A673 (cell line): ENCODE measurements at regions not wholly inside any gene's neighbourhood (a gene's known extent, or its start where the extent isn't known, plus 50 kb on each side); places are given as distances from the start of the nearest gene placed in this dataset.

Experiments used
- BruUV-seq: library from RNA; stranded (reverse); fragments of 400-500 nt; replicated peaks from 2 replicates; lab custom pipeline; 2021; lab: Mats Ljungman, UMichigan
- CTCF ChIA-PET: fragments of 300-600 bp; sonication (Branson Sonifier 250); formaldehyde crosslinking; loops from one replicate; lab custom pipeline; 2022; ENCODE audit warnings: antibody characterized with exemption; lab: Charles Lee
- POLR2A ChIA-PET: fragments of 300-600 bp; sonication (Branson Sonifier 250); formaldehyde crosslinking; loops from one replicate; lab custom pipeline; 2022; ENCODE audit warnings: antibody characterized with exemption; ENCODE audit not compliant: low non-redundant PET; lab: Charles Lee
- DNase-seq: peaks from one replicate; pipeline ENCODE4 v3.0.0-alpha.2; 2015; ENCODE audit warnings: low spot score
- H3K27ac ChIP-seq: fragments of 200-600 bp; sonication (generic); 2 replicates; pipeline ENCODE4 v1.5.1; 2016; ENCODE audit warnings: mixed run types, low read depth, mild to moderate bottlenecking, mixed read lengths, antibody characterized with exemption, low read length; ENCODE audit not compliant: poor library complexity, severe bottlenecking
- H3K27me3 ChIP-seq: fragments of 200-600 bp; sonication (generic); replicated peaks from 2 replicates; pipeline ENCODE4 v1.6.1; 2017; ENCODE audit warnings: mixed run types, low read depth, mild to moderate bottlenecking, mixed read lengths, antibody characterized with exemption, low read length; ENCODE audit not compliant: insufficient read depth, poor library complexity
- H3K36me3 ChIP-seq: fragments of 200-600 bp; sonication (generic); 2 replicates; pipeline ENCODE4 v1.6.1; 2016; ENCODE audit warnings: mixed run types, mild to moderate bottlenecking, mixed read lengths, antibody characterized with exemption, low read length; ENCODE audit not compliant: insufficient read depth, poor library complexity, severe bottlenecking
- H3K4me1 ChIP-seq: fragments of 200-600 bp; sonication (generic); 2 replicates; pipeline ENCODE4 v1.6.1; 2017; ENCODE audit warnings: mixed run types, mild to moderate bottlenecking, mixed read lengths, antibody characterized with exemption, low read length; ENCODE audit not compliant: insufficient read depth, poor library complexity, severe bottlenecking
- H3K4me3 ChIP-seq: fragments of 200-600 bp; sonication (generic); 2 replicates; pipeline ENCODE4 v1.5.1; 2016; ENCODE audit warnings: low read depth, mixed run types, mild to moderate bottlenecking, mixed read lengths, low read length; ENCODE audit not compliant: poor library complexity, severe bottlenecking
- H3K9me3 ChIP-seq: fragments of 200-600 bp; sonication (generic); 2 replicates; pipeline ENCODE4 v1.6.1; 2016; ENCODE audit warnings: mixed run types, low read depth, mild to moderate bottlenecking, mixed read lengths, antibody characterized with exemption, low read length; ENCODE audit not compliant: poor library complexity, severe bottlenecking
- CTCF ChIP-seq: fragments of 300-800, 200-600 bp; sonication (generic); conservative IDR thresholded peaks from 2 replicates; pipeline ENCODE4 v1.5.1; 2017; ENCODE audit warnings: low read depth, mild to moderate bottlenecking, antibody characterized with exemption, low read length, moderate library complexity, mixed read lengths
- EZH2 ChIP-seq: fragments of 200-600 bp; sonication (generic); IDR thresholded peaks from 2 replicates; pipeline ENCODE4 v1.6.1; 2017; ENCODE audit warnings: borderline replicate concordance, low read depth, mild to moderate bottlenecking, mixed read lengths, antibody characterized with exemption, low read length; ENCODE audit not compliant: poor library complexity, severe bottlenecking
- intact Hi-C: fragments of 100-400 bp; cut with micrococcal nuclease; formaldehyde crosslinking; loops from one replicate; pipeline ENCODE4 v1.10.0; 2022; ENCODE audit not compliant: unreplicated experiment

DNA sequence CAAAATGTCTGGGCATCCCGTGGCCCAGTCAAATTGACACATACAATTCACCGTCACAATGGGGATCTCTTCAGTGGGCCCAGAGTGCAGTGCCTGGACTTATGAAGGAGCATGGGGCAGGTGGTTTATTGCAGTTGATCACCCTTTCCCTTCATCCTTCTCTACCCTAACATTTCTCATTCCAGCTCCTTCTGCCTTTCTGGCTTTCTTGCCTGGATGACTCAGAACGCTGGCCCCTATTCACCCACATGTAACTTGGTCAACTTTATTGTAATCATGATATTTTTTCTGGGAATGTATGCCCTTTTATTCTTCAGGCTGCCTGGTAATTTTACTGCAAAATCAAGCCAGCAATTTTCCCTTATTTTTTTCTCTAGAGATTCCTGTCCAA is 179.9 kb upstream of the DTNBP1 start:
- CTCF ChIA-PET, result no interaction called here
- Histone ChIP-seq H3K27ac (no peak overlapping the region), H3K4me1 (no peaks in the 10 kb centered on the region), H3K9me3 (no peaks in the 10 kb centered on the region), H3K4me3 (no peak overlapping the region), H3K36me3 (no peaks in the 10 kb centered on the region), H3K27me3 (peaks cover 4% of the 10 kb centered on the region)
- no TSS peak for BruUV-seq
- POLR2A ChIA-PET, result no interaction called here
- TF ChIP-seq CTCF (no peak), EZH2 (no peak)
- no peak for DNase-seq
- intact Hi-C loops, result no loop called here

- BruUV-seq, result no TSS peak
- TF ChIP-seq EZH2, result no peak
- no peak for TF ChIP-seq CTCF
- no peak for DNase-seq
- no peaks in the 10 kb centered on the region for H3K4me1 ChIP-seq
- H3K27me3 ChIP-seq, result peaks cover 4% of the 10 kb centered on the region
- ChIA-PET CTCF (no interaction called here), POLR2A (interaction anchor here (0.5 kb wide), 1 partner anchor 1358 kb away, joined by 8 read pairs; no protein-coding TSS in a partner anchor)
- H3K27ac ChIP-seq, result no peak overlapping the region
- no peaks in the 10 kb centered on the region for H3K36me3 ChIP-seq
- intact Hi-C loops, result no loop called here
- no peak overlapping the region for H3K4me3 ChIP-seq
- no peaks in the 10 kb centered on the region for H3K9me3 ChIP-seq
Measured at GRCh38 chr6:15841937-15842726, 179.3 kb upstream of the DTNBP1 start.

GRCh38 chr6:15839969-15840541 is 177.2 kb upstream of the DTNBP1 start:
- intact Hi-C loops, result no loop called here
- no peak overlapping the region for H3K27ac ChIP-seq
- ChIA-PET CTCF (no interaction called here), POLR2A (no interaction called here)
- no peak overlapping the region for H3K4me3 ChIP-seq
- peaks cover under 1% of the 10 kb centered on the region for H3K27me3 ChIP-seq
- BruUV-seq, result no TSS peak
- H3K36me3 ChIP-seq, result no peaks in the 10 kb centered on the region
- no peak for DNase-seq
- no peaks in the 10 kb centered on the region for H3K9me3 ChIP-seq
- no peaks in the 10 kb centered on the region for H3K4me1 ChIP-seq
- no peak for TF ChIP-seq CTCF
- TF ChIP-seq EZH2, result no peak
